H1 (cell line): ENCODE measurements at regions not wholly inside any gene's neighbourhood (a gene's known extent, or its start where the extent isn't known, plus 50 kb on each side); places are given as distances from the start of the nearest gene placed in this dataset.

Experiments
- GTF2F1 ChIP-seq: IDR thresholded peaks from 2 replicates; pipeline ENCODE4 v1.6.1; 2012; ENCODE audit warnings: low read depth, low read length, improper control_type of control experiment, borderline replicate concordance
- TF ChIP-seq, protein P1 (sequence below): fragments of 300-600 bp; sonication (generic); IDR thresholded peaks from 2 replicates; pipeline ENCODE4 v1.7.1; 2012; ENCODE audit warnings: low read length, moderate library complexity, mild to moderate bottlenecking, inconsistent platforms; ENCODE audit not compliant: insufficient replicate concordance

DNA sequence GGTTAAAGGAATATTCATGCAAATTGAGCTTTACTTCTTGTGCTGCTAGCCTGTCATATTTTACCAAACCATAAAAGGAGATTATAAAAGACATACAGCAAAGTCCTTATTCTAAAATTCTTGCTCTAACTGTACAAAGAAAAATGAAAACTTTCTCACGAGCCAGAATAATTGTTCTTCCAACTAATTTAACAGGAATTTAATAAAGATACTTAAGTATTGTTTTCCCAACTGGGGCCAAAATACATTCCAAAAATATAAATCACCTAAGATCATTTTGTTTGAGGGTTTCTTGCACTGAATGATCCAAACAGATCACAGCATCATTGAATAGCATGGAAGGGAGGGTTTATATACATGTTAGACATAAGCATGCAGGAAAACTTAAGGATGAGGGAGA, 127.1 kb upstream of the PCDH18 start (continued):
- TF ChIP-seq, protein P1, sequence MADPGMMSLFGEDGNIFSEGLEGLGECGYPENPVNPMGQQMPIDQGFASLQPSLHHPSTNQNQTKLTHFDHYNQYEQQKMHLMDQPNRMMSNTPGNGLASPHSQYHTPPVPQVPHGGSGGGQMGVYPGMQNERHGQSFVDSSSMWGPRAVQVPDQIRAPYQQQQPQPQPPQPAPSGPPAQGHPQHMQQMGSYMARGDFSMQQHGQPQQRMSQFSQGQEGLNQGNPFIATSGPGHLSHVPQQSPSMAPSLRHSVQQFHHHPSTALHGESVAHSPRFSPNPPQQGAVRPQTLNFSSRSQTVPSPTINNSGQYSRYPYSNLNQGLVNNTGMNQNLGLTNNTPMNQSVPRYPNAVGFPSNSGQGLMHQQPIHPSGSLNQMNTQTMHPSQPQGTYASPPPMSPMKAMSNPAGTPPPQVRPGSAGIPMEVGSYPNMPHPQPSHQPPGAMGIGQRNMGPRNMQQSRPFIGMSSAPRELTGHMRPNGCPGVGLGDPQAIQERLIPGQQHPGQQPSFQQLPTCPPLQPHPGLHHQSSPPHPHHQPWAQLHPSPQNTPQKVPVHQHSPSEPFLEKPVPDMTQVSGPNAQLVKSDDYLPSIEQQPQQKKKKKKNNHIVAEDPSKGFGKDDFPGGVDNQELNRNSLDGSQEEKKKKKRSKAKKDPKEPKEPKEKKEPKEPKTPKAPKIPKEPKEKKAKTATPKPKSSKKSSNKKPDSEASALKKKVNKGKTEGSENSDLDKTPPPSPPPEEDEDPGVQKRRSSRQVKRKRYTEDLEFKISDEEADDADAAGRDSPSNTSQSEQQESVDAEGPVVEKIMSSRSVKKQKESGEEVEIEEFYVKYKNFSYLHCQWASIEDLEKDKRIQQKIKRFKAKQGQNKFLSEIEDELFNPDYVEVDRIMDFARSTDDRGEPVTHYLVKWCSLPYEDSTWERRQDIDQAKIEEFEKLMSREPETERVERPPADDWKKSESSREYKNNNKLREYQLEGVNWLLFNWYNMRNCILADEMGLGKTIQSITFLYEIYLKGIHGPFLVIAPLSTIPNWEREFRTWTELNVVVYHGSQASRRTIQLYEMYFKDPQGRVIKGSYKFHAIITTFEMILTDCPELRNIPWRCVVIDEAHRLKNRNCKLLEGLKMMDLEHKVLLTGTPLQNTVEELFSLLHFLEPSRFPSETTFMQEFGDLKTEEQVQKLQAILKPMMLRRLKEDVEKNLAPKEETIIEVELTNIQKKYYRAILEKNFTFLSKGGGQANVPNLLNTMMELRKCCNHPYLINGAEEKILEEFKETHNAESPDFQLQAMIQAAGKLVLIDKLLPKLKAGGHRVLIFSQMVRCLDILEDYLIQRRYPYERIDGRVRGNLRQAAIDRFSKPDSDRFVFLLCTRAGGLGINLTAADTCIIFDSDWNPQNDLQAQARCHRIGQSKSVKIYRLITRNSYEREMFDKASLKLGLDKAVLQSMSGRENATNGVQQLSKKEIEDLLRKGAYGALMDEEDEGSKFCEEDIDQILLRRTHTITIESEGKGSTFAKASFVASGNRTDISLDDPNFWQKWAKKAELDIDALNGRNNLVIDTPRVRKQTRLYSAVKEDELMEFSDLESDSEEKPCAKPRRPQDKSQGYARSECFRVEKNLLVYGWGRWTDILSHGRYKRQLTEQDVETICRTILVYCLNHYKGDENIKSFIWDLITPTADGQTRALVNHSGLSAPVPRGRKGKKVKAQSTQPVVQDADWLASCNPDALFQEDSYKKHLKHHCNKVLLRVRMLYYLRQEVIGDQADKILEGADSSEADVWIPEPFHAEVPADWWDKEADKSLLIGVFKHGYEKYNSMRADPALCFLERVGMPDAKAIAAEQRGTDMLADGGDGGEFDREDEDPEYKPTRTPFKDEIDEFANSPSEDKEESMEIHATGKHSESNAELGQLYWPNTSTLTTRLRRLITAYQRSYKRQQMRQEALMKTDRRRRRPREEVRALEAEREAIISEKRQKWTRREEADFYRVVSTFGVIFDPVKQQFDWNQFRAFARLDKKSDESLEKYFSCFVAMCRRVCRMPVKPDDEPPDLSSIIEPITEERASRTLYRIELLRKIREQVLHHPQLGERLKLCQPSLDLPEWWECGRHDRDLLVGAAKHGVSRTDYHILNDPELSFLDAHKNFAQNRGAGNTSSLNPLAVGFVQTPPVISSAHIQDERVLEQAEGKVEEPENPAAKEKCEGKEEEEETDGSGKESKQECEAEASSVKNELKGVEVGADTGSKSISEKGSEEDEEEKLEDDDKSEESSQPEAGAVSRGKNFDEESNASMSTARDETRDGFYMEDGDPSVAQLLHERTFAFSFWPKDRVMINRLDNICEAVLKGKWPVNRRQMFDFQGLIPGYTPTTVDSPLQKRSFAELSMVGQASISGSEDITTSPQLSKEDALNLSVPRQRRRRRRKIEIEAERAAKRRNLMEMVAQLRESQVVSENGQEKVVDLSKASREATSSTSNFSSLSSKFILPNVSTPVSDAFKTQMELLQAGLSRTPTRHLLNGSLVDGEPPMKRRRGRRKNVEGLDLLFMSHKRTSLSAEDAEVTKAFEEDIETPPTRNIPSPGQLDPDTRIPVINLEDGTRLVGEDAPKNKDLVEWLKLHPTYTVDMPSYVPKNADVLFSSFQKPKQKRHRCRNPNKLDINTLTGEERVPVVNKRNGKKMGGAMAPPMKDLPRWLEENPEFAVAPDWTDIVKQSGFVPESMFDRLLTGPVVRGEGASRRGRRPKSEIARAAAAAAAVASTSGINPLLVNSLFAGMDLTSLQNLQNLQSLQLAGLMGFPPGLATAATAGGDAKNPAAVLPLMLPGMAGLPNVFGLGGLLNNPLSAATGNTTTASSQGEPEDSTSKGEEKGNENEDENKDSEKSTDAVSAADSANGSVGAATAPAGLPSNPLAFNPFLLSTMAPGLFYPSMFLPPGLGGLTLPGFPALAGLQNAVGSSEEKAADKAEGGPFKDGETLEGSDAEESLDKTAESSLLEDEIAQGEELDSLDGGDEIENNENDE: no peak
- TF ChIP-seq GTF2F1: no peak
